Bronchial epithelial cell (primary cell): ENCODE measurements at regions not wholly inside any gene's neighbourhood (a gene's known extent, or its start where the extent isn't known, plus 50 kb on each side); places are given as distances from the start of the nearest gene placed in this dataset.

ENCODE experiments used
- DNase-seq: peaks from one replicate; pipeline ENCODE4 v3.0.0-alpha.2; 2010; ENCODE audit warnings: low read depth
- FAIRE-seq: peaks from 2 replicates; lab custom pipeline; 2011; peaks lifted over from hg19 to GRCh38; lab: Jason Lieb, UNC
- H3K27me3 ChIP-seq: 2 replicates; pipeline ENCODE4 v1.5.1; 2011; ENCODE audit warnings: low read length; ENCODE audit not compliant: control insufficient read depth, insufficient read depth
- H3K36me3 ChIP-seq: 2 replicates; pipeline ENCODE4 v1.5.1; 2011; ENCODE audit warnings: low read length; ENCODE audit not compliant: control insufficient read depth, insufficient read depth
- H3K4me3 ChIP-seq: 2 replicates; pipeline ENCODE4 v1.5.1; 2011; ENCODE audit warnings: mild to moderate bottlenecking, low read depth, low read length, control low read depth
- CTCF ChIP-seq: IDR thresholded peaks from 2 replicates; pipeline ENCODE4 v1.5.1; 2011; ENCODE audit warnings: mild to moderate bottlenecking, moderate library complexity, low read length, control low read depth, inconsistent platforms; ENCODE audit not compliant: insufficient read depth, severe bottlenecking

- Histone ChIP-seq H3K27me3 (no peaks in the 10 kb centered on the region), H3K36me3 (no peaks in the 10 kb centered on the region), H3K4me3 (no peak overlapping the region)
- DNase-seq, result no peak
- no peak for FAIRE-seq
- TF ChIP-seq CTCF, result no peak
Observed at GRCh38 chr12:43169115-43169681, 382.8 kb downstream of the ADAMTS20 start.

GRCh38 chr12:43167691-43168090 is 384.3 kb downstream of the ADAMTS20 start:
- Histone ChIP-seq H3K36me3 (no peaks in the 10 kb centered on the region), H3K4me3 (no peak overlapping the region), H3K27me3 (no peaks in the 10 kb centered on the region)
- FAIRE-seq, result no peak
- DNase-seq, result no peak
- no peak for TF ChIP-seq CTCF

- FAIRE-seq, result no peak
- no peak for TF ChIP-seq CTCF
Observed at GRCh38 chr12:43165351-43165750, 386.7 kb downstream of the ADAMTS20 start.

GRCh38 chr12:43162138-43162537 is 389.9 kb downstream of the ADAMTS20 start:
- no peak for FAIRE-seq
- no peak for TF ChIP-seq CTCF

More at GRCh38 chr12:43165351-43165750, 386.7 kb downstream of the ADAMTS20 start:
- no peak overlapping the region for H3K4me3 ChIP-seq
- H3K27me3 ChIP-seq, result no peaks in the 10 kb centered on the region
- no peaks in the 10 kb centered on the region for H3K36me3 ChIP-seq
- DNase-seq, result no peak

GRCh38 chr12:43159506-43159905 is 392.5 kb downstream of the ADAMTS20 start:
- DNase-seq (no peak), FAIRE-seq (no peak)
- no peaks in the 10 kb centered on the region for H3K27me3 ChIP-seq
- no peak for TF ChIP-seq CTCF
- H3K4me3 ChIP-seq, result no peak overlapping the region
- H3K36me3 ChIP-seq, result no peaks in the 10 kb centered on the region

More at GRCh38 chr12:43162138-43162537, 389.9 kb downstream of the ADAMTS20 start:
- Histone ChIP-seq H3K4me3 (no peak overlapping the region), H3K27me3 (no peaks in the 10 kb centered on the region), H3K36me3 (no peaks in the 10 kb centered on the region)
- DNase-seq, result no peak

- FAIRE-seq, result no peak
- peak; percentile 70 for DNase-seq
- Histone ChIP-seq H3K27me3 (no peaks in the 10 kb centered on the region), H3K36me3 (no peaks in the 10 kb centered on the region), H3K4me3 (no peak overlapping the region)
- no peak for TF ChIP-seq CTCF
Observed at GRCh38 chr12:43158126-43158525, 393.9 kb downstream of the ADAMTS20 start.
